Fibroblast of lung (primary cell): ENCODE measurements at regions not wholly inside any gene's neighbourhood (a gene's known extent, or its start where the extent isn't known, plus 50 kb on each side); places are given as distances from the start of the nearest gene placed in this dataset.

Source experiments
- DNase-seq, 2 donors: peaks; one replicate each; pipeline versions ENCODE4 v3.0.0 to v3.0.0-alpha.2; 2010; ENCODE audit warnings: low read depth in 2 of 2
- H2AFZ ChIP-seq: 2 replicates; pipeline ENCODE4 v1.5.1; 2012; ENCODE audit warnings: low read length, control low read depth, inconsistent platforms
- H3K27ac ChIP-seq: 2 replicates; pipeline ENCODE4 v1.5.1; 2011; ENCODE audit warnings: low read length, control low read depth; ENCODE audit not compliant: insufficient read depth
- H3K27me3 ChIP-seq: 2 replicates; pipeline ENCODE4 v1.5.1; 2011; ENCODE audit warnings: mild to moderate bottlenecking, low read length; ENCODE audit not compliant: control insufficient read depth, insufficient read depth
- H3K36me3 ChIP-seq: 2 replicates; pipeline ENCODE4 v1.5.1; 2011; ENCODE audit warnings: low read length; ENCODE audit not compliant: control insufficient read depth, insufficient read depth
- H3K4me1 ChIP-seq: 2 replicates; pipeline ENCODE4 v1.5.1; 2011; ENCODE audit warnings: low read length; ENCODE audit not compliant: control insufficient read depth, insufficient read depth; ENCODE audit errors: extremely low read depth
- H3K4me2 ChIP-seq: 2 replicates; pipeline ENCODE4 v1.5.1; 2011; ENCODE audit warnings: low read length, control low read depth; ENCODE audit not compliant: insufficient read depth; ENCODE audit errors: extremely low read depth
- H3K4me3 ChIP-seq, 4 experiments: fragments of 200-600 bp in 1 of 4; sonication (generic) in 1 of 4; replicated peaks in 1 of 4; 2 replicates each; pipeline ENCODE4 v1.5.1; 2011 to 2016; ENCODE audit warnings: low read length in 4 of 4, low read depth in 3 of 4, mild to moderate bottlenecking in 3 of 4, control low read depth in 2 of 4, inconsistent platforms in 1 of 4, mixed read lengths in 1 of 4; ENCODE audit not compliant: insufficient read depth in 1 of 4; ENCODE audit errors: control extremely low read depth in 1 of 4
- H3K79me2 ChIP-seq: 2 replicates; pipeline ENCODE4 v1.5.1; 2012; ENCODE audit warnings: mild to moderate bottlenecking, low read length, inconsistent platforms; ENCODE audit not compliant: control insufficient read depth, insufficient read depth
- H3K9ac ChIP-seq: 2 replicates; pipeline ENCODE4 v1.5.1; 2011; ENCODE audit warnings: mild to moderate bottlenecking, low read length, control low read depth; ENCODE audit not compliant: insufficient read depth
- H3K9me3 ChIP-seq: 2 replicates; pipeline ENCODE4 v1.5.1; 2012; ENCODE audit warnings: low read depth, low read length; ENCODE audit not compliant: control insufficient read depth, insufficient read depth
- H4K20me1 ChIP-seq: 2 replicates; pipeline ENCODE4 v1.5.1; 2011; ENCODE audit warnings: low read length; ENCODE audit not compliant: control insufficient read depth, insufficient read depth; ENCODE audit errors: extremely low read depth
- CTCF ChIP-seq, 2 donors: IDR thresholded peaks in 1 of 2; conservative IDR thresholded peaks in 1 of 2; 1 replicate in 1 of 2; 2 replicates in 1 of 2; pipeline ENCODE4 v1.5.1; 2011 to 2012; ENCODE audit warnings: low read length in 2 of 2, control low read depth in 1 of 2, inconsistent platforms in 1 of 2, low read depth in 1 of 2, mild to moderate bottlenecking in 1 of 2
- EZH2 ChIP-seq: IDR thresholded peaks from 2 replicates; pipeline ENCODE4 v1.5.1; 2012; ENCODE audit warnings: low read length, control low read depth, mild to moderate bottlenecking; ENCODE audit errors: missing control alignments

DNA sequence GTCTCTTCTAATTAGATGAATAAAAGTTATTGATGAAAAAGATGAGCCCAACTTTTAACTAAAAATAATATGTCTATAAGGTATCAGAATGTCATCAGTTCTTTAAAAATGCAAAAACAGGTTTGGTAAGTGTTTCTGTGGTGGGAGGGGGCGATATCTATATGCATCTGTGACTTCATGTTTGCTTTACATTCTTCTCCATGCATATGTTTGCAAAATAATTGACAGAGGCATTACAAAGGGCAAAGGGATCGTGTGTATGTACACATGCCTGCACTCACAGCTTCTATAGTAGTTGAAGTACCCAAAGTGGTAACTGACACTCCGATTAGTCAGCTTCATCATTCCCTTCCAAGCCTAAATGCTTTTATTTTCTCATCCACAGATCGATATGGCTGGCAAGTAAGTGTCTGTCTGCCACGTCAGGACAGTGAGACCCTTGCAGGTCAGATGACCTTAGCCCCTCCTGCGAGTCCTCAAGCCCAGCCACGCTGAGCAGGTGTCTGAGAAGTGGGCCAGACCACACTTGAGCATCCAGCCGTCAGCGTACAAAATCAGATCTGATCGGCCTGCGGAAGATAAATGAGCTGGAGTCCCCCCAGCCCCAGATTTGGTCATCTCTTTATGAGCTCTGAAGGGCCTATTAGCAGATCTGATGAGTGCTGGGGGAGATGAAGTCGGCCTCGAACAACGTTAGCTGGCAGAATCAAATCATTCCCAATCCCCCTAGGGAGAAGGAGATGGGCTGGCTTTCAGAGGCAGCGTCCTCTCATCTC lies 369.1 kb downstream of the MAFB start:
- DNase-seq = no peak
- Histone ChIP-seq H3K27ac (no peak overlapping the region), H3K79me2 (no peaks in the 10 kb centered on the region), H3K9me3 (no peaks in the 10 kb centered on the region), H3K36me3 (no peaks in the 10 kb centered on the region), H3K4me2 (no peak overlapping the region), H4K20me1 (no peaks in the 10 kb centered on the region), H3K9ac (no peak overlapping the region), H3K4me3 (no peak overlapping the region), H3K27me3 (no peaks in the 10 kb centered on the region), H2AFZ (no peak overlapping the region), H3K4me1 (no peaks in the 10 kb centered on the region)
- no peak for TF ChIP-seq EZH2

- no peak for DNase-seq
Observed at GRCh38 chr20:40319056-40319455, 370.0 kb downstream of the MAFB start.

GRCh38 chr20:40317156-40317790 lies 371.8 kb downstream of the MAFB start:
- H3K4me2 ChIP-seq = no peak overlapping the region
- H3K27ac ChIP-seq = no peak overlapping the region
- DNase-seq = no peak
- no peaks in the 10 kb centered on the region for H3K27me3 ChIP-seq
- TF ChIP-seq CTCF (conservative IDR thresholded peaks at IDR 0.05 in 1 of 2, IDR thresholded peaks at IDR 0.05 in 1 of 2; ENCODE audit: low read depth in 1 of 2, low read length in 2 of 2) (no peak), EZH2 (no peak)
- H2AFZ ChIP-seq = no peak overlapping the region
- no peak overlapping the region for H3K9ac ChIP-seq
- H3K36me3 ChIP-seq = no peaks in the 10 kb centered on the region
- no peaks in the 10 kb centered on the region for H3K9me3 ChIP-seq
- no peaks in the 10 kb centered on the region for H3K79me2 ChIP-seq
- H3K4me3 ChIP-seq = no peak overlapping the region
- H4K20me1 ChIP-seq = no peaks in the 10 kb centered on the region
- no peaks in the 10 kb centered on the region for H3K4me1 ChIP-seq

More at GRCh38 chr20:40319056-40319455, 370.0 kb downstream of the MAFB start:
- no peak overlapping the region for H3K4me2 ChIP-seq
- H3K79me2 ChIP-seq = no peaks in the 10 kb centered on the region
- no peak for TF ChIP-seq EZH2
- TF ChIP-seq CTCF (conservative IDR thresholded peaks at IDR 0.05 in 1 of 2, IDR thresholded peaks at IDR 0.05 in 1 of 2; ENCODE audit: low read depth in 1 of 2, low read length in 2 of 2) = no peak
- no peak overlapping the region for H3K27ac ChIP-seq
- no peaks in the 10 kb centered on the region for H4K20me1 ChIP-seq
- no peaks in the 10 kb centered on the region for H3K9me3 ChIP-seq
- H3K9ac ChIP-seq = no peak overlapping the region
- no peaks in the 10 kb centered on the region for H3K4me1 ChIP-seq
- no peaks in the 10 kb centered on the region for H3K27me3 ChIP-seq
- H3K4me3 ChIP-seq = no peak overlapping the region
- H2AFZ ChIP-seq = no peak overlapping the region
- no peaks in the 10 kb centered on the region for H3K36me3 ChIP-seq
